ENCODE measurements at regions not wholly inside any gene's neighbourhood (a gene's known extent, or its start where the extent isn't known, plus 50 kb on each side); places are given as distances from the start of the nearest gene placed in this dataset.

DNA sequence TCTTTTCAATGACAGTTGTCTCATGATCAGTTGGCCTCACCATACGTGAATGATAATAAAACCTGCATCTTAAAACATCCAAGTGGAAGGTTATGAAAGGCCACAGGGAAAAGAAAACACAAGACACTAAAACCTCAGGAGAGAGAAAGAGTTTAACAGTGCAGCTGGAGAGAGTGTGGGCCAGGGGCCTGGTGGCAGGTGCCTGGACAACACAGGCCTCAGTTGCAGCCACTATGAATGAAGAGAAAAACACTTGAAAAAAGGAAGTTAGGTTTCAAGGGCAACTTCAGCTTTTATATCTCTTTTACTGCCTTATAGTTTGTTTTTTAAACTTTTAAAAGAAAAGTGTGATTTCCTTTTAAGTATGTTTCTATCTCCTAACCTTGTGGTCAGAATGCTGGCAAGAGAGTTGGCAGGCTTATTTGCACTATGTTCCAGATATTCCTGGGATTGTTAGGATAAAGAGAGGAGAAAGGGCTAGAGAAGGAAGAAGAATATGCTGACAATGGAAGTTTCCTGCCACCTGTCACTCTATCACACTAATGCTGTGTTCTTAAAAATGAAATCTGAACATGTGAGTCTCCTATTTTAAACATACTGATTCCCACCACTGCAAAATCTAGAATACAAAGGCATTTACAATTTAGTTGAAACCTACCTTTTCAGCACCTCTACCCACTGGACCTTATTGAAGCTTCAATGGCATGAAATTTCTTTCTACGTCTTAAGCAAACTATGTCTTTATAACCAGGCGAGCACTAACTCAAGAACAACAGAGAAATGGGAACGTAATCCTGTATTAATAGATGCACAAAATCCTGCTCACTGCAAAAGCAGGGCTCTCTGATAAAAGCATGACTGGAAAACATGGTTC is 222.4 kb downstream of the CD83 start:
- no peak for DNase-seq

GRCh38 chr6:14344486-14344885 is 226.9 kb downstream of the CD83 start:
- DNase-seq, result no peak

DNA sequence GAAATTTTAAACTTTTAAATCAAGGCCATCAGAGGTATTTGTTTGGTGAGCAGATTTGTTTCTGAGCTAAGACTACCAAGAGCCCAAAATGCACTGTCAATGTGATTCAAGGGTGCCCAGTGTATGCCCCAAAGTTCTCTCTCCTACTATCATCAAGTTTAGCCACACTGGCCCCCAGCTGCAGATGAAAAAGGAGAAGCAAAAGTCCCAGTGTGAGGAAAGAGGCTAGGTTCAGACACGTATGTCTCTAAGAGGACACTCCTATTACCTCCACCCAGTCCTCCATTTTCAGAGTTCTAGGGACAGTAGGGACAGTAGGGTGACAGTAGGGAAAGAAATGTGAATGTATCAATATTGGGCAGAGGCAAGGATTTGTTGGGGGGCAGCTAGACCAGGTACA is 230.8 kb downstream of the CD83 start:
- no peak for DNase-seq

DNA sequence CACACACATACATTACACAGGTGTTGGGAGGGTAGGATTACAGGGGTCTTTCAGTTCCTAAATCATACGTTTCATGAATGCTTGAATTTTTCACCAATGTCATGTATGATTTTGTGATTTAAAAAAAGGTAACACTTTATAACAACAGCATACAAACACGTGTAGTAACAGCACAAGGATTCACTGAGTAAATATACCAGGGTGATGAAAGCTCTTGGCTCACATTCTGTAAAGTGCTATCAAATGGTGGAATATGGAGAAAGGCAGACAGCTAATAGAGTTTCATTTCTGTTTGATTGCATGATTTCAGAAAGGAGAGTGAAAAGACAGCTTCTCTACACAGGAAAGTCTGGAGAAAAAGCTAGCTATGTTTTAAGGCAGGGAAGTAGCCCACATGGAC is 231.9 kb downstream of the CD83 start:
- no peak for DNase-seq

DNA sequence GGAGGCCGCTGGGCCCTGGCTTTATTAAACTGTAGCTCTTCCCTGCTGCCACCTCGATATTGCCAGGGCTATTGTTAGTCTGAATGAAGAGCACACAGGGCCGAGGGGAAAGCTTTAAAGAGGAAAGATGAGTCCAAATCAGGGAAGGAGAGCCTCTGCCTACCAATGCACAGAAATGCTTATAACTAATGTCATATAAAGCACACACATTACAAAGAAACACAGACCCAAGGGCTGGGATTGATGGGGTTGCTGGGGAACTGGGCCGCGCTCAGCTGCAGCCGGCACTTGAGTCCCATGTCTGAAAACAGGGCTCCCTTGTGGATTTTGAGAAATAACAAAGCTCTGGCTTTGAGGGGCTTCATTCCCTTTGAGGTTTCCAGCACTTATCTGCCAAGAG is 232.6 kb downstream of the CD83 start:
- DNase-seq, result no peak

GRCh38 chr6:14353281-14353680 is 235.7 kb downstream of the CD83 start:
- no peak for DNase-seq

- no peak for DNase-seq
These were observed 236.2 kb downstream of the CD83 start for GRCh38 chr6:14353798-14354197.

- peak; percentile 38 for DNase-seq
These were observed 237.5 kb downstream of the CD83 start for GRCh38 chr6:14354919-14355572.

DNA sequence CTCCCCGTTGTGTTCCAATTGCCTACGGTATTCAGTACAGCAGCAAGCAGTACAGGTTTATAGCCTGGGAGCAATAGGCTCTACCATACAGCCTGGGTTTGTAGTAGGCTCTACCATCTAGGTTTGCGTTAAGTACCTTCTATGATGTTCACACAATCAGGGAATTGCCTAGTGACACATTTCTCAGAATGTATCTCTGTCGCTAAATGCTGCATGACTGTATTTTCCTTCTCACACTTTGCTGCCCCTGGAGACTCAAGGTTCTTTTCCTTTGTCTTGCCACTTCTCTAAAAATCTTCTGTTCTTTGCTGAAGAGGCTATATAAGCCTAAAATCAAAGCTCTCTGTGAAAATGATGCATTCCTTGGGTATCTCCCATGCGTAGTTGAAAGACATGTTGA is 241.9 kb downstream of the CD83 start:
- no peak for DNase-seq

GRCh38 chr6:14360565-14360964 is 243.0 kb downstream of the CD83 start:
- DNase-seq, result no peak

DNA sequence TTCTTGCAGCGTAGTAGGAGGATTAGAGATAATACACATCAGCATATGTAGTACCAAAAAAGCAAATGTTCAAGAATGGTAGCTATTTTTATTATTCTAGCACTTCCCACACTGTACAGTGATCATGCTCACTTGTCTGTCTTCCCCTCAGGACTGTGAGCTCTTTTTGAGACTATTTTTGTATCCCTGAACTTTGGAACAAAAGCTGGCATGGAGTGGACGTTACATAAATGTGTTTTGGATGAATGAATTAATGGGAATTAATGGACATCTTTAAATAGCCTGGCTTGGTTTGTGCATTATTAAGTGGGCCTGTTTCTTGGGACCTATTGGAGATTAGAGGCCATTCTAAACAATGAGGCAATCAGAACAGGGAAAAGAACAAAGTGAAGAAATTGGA is 243.7 kb downstream of the CD83 start:
- DNase-seq, result no peak

DNA sequence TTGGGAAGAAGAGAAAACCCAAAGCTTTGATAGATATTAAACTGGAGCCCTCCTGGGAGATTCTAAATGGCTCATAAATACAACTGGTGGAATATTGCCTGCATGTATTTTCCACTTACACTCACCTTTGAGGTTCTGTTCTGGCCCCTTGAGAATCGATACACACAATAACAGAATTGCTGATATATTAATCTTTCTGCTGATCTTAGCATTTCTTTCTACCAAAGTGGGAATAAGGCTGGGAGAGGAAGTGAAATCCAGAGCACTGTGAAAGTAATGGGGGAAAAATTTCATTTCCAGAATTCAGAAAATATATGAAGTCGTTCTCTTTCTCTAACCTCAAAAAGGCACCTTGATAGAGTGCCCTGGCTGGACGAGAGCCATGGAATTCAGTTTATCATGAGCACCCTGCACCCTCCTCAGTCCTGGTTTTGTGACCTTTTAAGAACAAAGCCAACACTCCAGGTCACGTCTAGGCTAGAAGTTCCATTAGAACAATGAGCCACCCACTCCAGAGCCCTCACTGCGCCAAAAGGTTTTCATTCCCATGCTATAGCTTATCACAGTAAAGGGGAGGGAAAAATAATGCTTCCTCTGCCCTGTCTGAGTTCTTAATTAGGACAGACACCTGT is 244.5 kb downstream of the CD83 start:
- DNase-seq, result no peak

DNA sequence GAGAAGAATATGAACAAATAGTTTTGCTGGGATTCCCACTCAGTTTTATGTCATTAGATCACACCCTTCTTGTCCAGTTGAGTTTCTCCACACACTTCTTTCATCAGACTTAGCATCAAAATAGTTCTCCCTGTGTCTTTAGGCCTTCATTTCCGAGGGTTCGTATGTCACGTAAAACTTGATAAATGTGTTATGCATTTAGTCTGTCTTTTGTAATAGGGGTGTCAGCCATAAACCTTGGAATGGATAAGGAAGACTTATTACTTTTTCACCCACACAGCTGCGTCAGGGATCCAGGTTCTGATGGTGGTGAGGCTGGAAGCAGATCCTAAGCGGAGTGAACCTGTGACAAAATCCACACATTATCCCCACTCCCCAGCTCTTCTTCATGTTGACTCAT is 246.8 kb downstream of the CD83 start:
- DNase-seq, result no peak

GRCh38 chr6:14365393-14365792 is 247.8 kb downstream of the CD83 start:
- DNase-seq, result no peak

DNA sequence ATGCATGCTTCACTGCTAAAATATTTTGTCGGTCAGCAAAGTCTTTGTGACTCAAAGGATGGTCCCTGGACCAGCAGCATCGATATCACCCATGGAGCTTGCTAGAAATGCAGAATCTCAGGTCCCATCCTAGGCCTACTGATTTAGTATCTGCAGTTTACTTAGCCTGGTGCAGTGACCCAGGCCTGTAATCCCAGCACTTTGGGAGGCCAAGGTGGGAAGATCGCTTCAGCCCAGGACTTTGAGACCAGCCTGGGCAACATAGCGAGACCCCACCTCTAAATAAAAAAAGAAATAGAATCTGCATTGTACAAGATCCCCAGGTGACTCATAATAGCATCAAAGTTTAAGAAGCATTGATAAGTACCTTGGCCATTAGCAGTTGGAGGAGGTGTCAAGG is 248.7 kb downstream of the CD83 start:
- DNase-seq, result no peak

GRCh38 chr6:14366872-14367271 is 249.3 kb downstream of the CD83 start:
- no peak for DNase-seq

DNA sequence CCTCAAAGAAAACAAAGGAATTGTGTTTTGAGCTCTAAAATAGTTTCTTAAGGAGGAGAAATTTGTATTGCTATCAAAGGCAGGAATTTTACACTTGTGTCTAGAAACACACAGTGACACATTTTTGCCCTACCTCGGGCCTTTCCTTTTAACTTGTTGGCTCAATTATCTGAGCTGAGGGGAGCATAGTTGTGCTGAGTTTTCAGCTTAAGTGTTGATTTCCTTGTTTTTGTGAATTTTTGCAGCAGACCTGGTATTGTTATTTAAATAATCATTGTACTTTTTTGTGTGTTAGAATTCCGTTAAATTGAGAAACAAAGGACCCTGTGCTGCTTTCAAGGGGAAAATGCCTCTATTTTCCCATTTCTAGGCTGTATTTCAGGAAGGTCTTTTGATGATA is 249.7 kb downstream of the CD83 start:
- no peak for DNase-seq

DNA sequence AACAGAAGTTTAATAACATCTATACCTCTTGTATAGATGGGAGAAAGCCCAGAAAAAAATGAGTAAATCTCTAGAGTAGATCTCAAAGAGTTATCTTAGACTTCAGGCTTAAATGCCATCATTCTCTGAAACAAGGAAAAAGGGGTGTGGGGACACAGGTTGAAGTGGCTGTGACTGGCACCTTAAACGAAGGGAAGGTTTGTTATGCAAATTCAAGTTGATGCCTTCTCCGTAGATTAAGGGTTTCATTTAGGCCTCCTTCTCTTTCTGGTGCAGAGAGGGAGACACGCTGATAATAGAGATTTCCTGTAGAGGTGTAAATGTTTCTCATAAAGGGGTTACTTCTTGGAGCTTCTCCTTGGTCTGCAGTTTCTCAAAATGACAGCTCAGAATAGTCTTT is 252.1 kb downstream of the CD83 start:
- DNase-seq, result no peak

GRCh38 chr6:14371530-14371929 is 254.0 kb downstream of the CD83 start:
- no peak for DNase-seq

- DNase-seq, result no peak
These were observed 255.3 kb downstream of the CD83 start for GRCh38 chr6:14372734-14373489.

GRCh38 chr6:14373648-14374437 is 256.3 kb downstream of the CD83 start:
- DNase-seq, result no peak

DNA sequence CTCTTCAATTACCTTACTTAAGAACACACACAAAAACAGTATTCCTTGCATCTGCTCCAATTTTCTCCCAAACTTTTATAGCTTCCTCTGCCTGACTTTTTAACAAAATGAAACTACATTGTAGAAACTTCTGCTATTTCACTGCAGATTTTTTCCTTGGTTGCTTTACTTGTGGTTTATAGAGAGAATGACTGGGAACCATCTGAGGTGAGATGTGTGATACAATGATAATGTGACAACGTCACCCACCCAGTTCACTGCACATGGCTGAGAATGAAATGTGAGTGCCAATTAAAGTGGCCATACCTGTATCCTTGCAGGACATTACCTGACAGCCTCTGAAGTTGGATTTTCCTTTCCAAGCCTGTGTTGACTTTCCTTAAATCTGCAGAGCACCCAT is 258.4 kb downstream of the CD83 start:
- no peak for DNase-seq

- no peak for DNase-seq
These were observed 262.0 kb downstream of the CD83 start for GRCh38 chr6:14379568-14379967.
